NCI-H1436 (cell line): ENCODE measurements at regions not wholly inside any gene's neighbourhood (a gene's known extent, or its start where the extent isn't known, plus 50 kb on each side); places are given as distances from the start of the nearest gene placed in this dataset.
"Not testable (repeated sequence)": the region's sequence is repeated elsewhere in the genome, so short reads cannot be mapped to it uniquely, and the experiment has no call there.

Experiments used
- DNase-seq: peaks from one replicate; lab custom pipeline; 2025; lab: John Stamatoyannopoulos, UW

- not testable (repeated sequence) for DNase-seq
Observed at GRCh38 chr7:149930374-149931068, 56.8 kb downstream of the ATP6V0E2 start.

- DNase-seq: not testable (repeated sequence)
Observed at GRCh38 chr7:149933776-149934175, 60.0 kb downstream of the ATP6V0E2 start.

GRCh38 chr7:149947346-149947745, 73.6 kb downstream of the ATP6V0E2 start:
- not testable (repeated sequence) for DNase-seq

GRCh38 chr7:149948444-149948843, 74.7 kb downstream of the ATP6V0E2 start:
- not testable (repeated sequence) for DNase-seq

- DNase-seq: not testable (repeated sequence)
Observed at GRCh38 chr7:149949863-149950577, 76.3 kb downstream of the ATP6V0E2 start.

- DNase-seq: not testable (repeated sequence)
Observed at GRCh38 chr7:149950578-149950924, 76.8 kb downstream of the ATP6V0E2 start.

GRCh38 chr7:149951579-149951978, 77.8 kb downstream of the ATP6V0E2 start:
- not testable (repeated sequence) for DNase-seq

GRCh38 chr7:149958880-149959279, 85.1 kb downstream of the ATP6V0E2 start:
- not testable (repeated sequence) for DNase-seq

GRCh38 chr7:149960863-149961262, 87.1 kb downstream of the ATP6V0E2 start:
- not testable (repeated sequence) for DNase-seq

- not testable (repeated sequence) for DNase-seq
Observed at GRCh38 chr7:149961878-149962277, 88.1 kb downstream of the ATP6V0E2 start.

- DNase-seq: not testable (repeated sequence)
Observed at GRCh38 chr7:149962685-149963319, 89.0 kb downstream of the ATP6V0E2 start.

- not testable (repeated sequence) for DNase-seq
Observed at GRCh38 chr7:149963985-149964384, 90.2 kb downstream of the ATP6V0E2 start.

GRCh38 chr7:149966444-149966843, 92.7 kb downstream of the ATP6V0E2 start:
- DNase-seq: not testable (repeated sequence)

GRCh38 chr7:149972977-149973376, 99.2 kb downstream of the ATP6V0E2 start:
- not testable (repeated sequence) for DNase-seq

- not testable (repeated sequence) for DNase-seq
Observed at GRCh38 chr7:149973681-149974080, 99.9 kb downstream of the ATP6V0E2 start.

- not testable (repeated sequence) for DNase-seq
Observed at GRCh38 chr7:149975608-149976007, 101.8 kb downstream of the ATP6V0E2 start.

GRCh38 chr7:149978537-149978936, 104.8 kb downstream of the ATP6V0E2 start:
- DNase-seq: not testable (repeated sequence)

- not testable (repeated sequence) for DNase-seq
Observed at GRCh38 chr7:149978944-149979343, 105.2 kb downstream of the ATP6V0E2 start.

GRCh38 chr7:149982537-149983112, 108.9 kb downstream of the ATP6V0E2 start:
- not testable (repeated sequence) for DNase-seq

GRCh38 chr7:149986866-149987265, 113.1 kb downstream of the ATP6V0E2 start:
- DNase-seq: not testable (repeated sequence)

GRCh38 chr7:149991652-149992302, 118.0 kb downstream of the ATP6V0E2 start:
- DNase-seq: not testable (repeated sequence)

GRCh38 chr7:149992366-149992765, 118.6 kb downstream of the ATP6V0E2 start:
- not testable (repeated sequence) for DNase-seq
